ACC112 (cell line): ENCODE measurements at regions not wholly inside any gene's neighbourhood (a gene's known extent, or its start where the extent isn't known, plus 50 kb on each side); places are given as distances from the start of the nearest gene placed in this dataset.

ENCODE experiments used
- H2AFZ ChIP-seq: fragments of 200-600 bp; sonication (generic); one replicate; pipeline ENCODE4 v1.6.0; 2017; ENCODE audit warnings: antibody characterized with exemption, low read length; ENCODE audit not compliant: unreplicated experiment
- H3K27ac ChIP-seq: fragments of 200-600 bp; sonication (generic); 2 replicates; pipeline ENCODE4 v1.5.1; 2014; ENCODE audit warnings: low read depth, mild to moderate bottlenecking, antibody characterized with exemption, low read length, moderate library complexity
- H3K27me3 ChIP-seq: fragments of 200-600 bp; sonication (generic); 2 replicates; pipeline ENCODE4 v1.6.1; 2014; ENCODE audit warnings: mild to moderate bottlenecking, antibody characterized with exemption, low read length, moderate library complexity, mixed read lengths; ENCODE audit not compliant: insufficient read depth
- H3K36me3 ChIP-seq: fragments of 200-600 bp; sonication (generic); 2 replicates; pipeline ENCODE4 v1.6.1; 2016; ENCODE audit warnings: mild to moderate bottlenecking, antibody characterized with exemption, low read length, moderate library complexity, mixed read lengths; ENCODE audit not compliant: insufficient read depth
- H3K4me1 ChIP-seq: fragments of 200-600 bp; sonication (generic); one replicate; pipeline ENCODE4 v1.6.1; 2016; ENCODE audit warnings: low read length, mixed read lengths; ENCODE audit not compliant: insufficient read depth, unreplicated experiment, control insufficient read depth
- H3K4me3 ChIP-seq: fragments of 200-600 bp; sonication (generic); 2 replicates; pipeline ENCODE4 v1.5.1; 2014; ENCODE audit warnings: mild to moderate bottlenecking, low read depth, low read length
- H3K79me2 ChIP-seq: fragments of 200-600 bp; sonication (generic); one replicate; pipeline ENCODE4 v1.6.0; 2016; ENCODE audit warnings: low read length; ENCODE audit not compliant: control insufficient read depth, unreplicated experiment, insufficient read depth

GRCh38 chr6:29777310-29777709 lies 50.3 kb upstream of the HLA-G start:
- no peak overlapping the region for H3K4me3 ChIP-seq
- H3K27me3 ChIP-seq, result peaks cover 63% of the 10 kb centered on the region
- H3K79me2 ChIP-seq, result no peaks in the 10 kb centered on the region
- no peak overlapping the region for H3K27ac ChIP-seq
- no peaks in the 10 kb centered on the region for H3K36me3 ChIP-seq
- H3K4me1 ChIP-seq, result no peaks in the 10 kb centered on the region
- no peak overlapping the region for H2AFZ ChIP-seq
